SU-DHL-6 (cell line): ENCODE measurements at regions not wholly inside any gene's neighbourhood (a gene's known extent, or its start where the extent isn't known, plus 50 kb on each side); places are given as distances from the start of the nearest gene placed in this dataset.
"Not testable (repeated sequence)": the region's sequence is repeated elsewhere in the genome, so short reads cannot be mapped to it uniquely, and the experiment has no call there.

Experiments used
- H2AFZ ChIP-seq: fragments of 200-600 bp; sonication (generic); 2 replicates; pipeline ENCODE4 v1.6.1; 2014; ENCODE audit warnings: low read depth, mild to moderate bottlenecking, moderate library complexity, mixed read lengths, antibody characterized with exemption, low read length; ENCODE audit not compliant: severe bottlenecking
- H3F3A ChIP-seq: fragments of 200-600 bp; shearing (Covaris generic); 2 replicates; pipeline ENCODE4 v1.6.0; 2016; ENCODE audit warnings: antibody characterized with exemption, mild to moderate bottlenecking; ENCODE audit not compliant: insufficient read depth
- H3K27ac ChIP-seq: fragments of 200-600 bp; sonication (generic); 2 replicates; pipeline ENCODE4 v1.5.1; 2016; ENCODE audit warnings: low read depth, mild to moderate bottlenecking, low read length, moderate library complexity, mixed read lengths
- H3K27me3 ChIP-seq: fragments of 200-600 bp; sonication (generic), shearing (Covaris generic); 2 replicates; pipeline ENCODE4 v1.6.0; 2014; ENCODE audit warnings: mild to moderate bottlenecking, low read length
- H3K36me3 ChIP-seq: fragments of 200-600 bp; sonication (generic); 2 replicates; pipeline ENCODE4 v1.6.1; 2014; ENCODE audit warnings: mild to moderate bottlenecking, low read length, mixed read lengths
- H3K4me2 ChIP-seq: fragments of 300-600, 200-600 bp; shearing (Covaris generic), sonication (generic); 2 replicates; pipeline ENCODE4 v1.6.0; 2014; ENCODE audit warnings: low read length, low read depth, mild to moderate bottlenecking; ENCODE audit not compliant: poor library complexity, severe bottlenecking
- H3K4me3 ChIP-seq: fragments of 200-600 bp; sonication (generic); 2 replicates; pipeline ENCODE4 v1.5.1; 2014; ENCODE audit warnings: antibody characterized with exemption, low read length, mild to moderate bottlenecking, mixed read lengths; ENCODE audit not compliant: insufficient read depth, poor library complexity, severe bottlenecking
- H3K79me2 ChIP-seq: fragments of 200-600 bp; sonication (generic); 2 replicates; pipeline ENCODE4 v1.6.1; 2014; ENCODE audit warnings: mild to moderate bottlenecking, low read length, moderate library complexity; ENCODE audit not compliant: insufficient read depth
- H3K9ac ChIP-seq: fragments of 200-600 bp; sonication (generic); 2 replicates; pipeline ENCODE4 v1.7.0; 2014; ENCODE audit warnings: mild to moderate bottlenecking, low read length
- H3K9me2 ChIP-seq: fragments of 200-600 bp; sonication (generic); replicated peaks from 2 replicates; pipeline ENCODE4 v1.6.1; 2014; ENCODE audit warnings: low read length; ENCODE audit not compliant: insufficient read depth
- H3K9me3 ChIP-seq: fragments of 200-600 bp; sonication (generic); 2 replicates; pipeline ENCODE4 v1.6.1; 2014; ENCODE audit warnings: low read length, mixed read lengths; ENCODE audit not compliant: insufficient read depth
- H4K20me1 ChIP-seq: fragments of 200-600 bp; sonication (generic); 2 replicates; pipeline ENCODE4 v1.6.1; 2014; ENCODE audit warnings: low read depth, mild to moderate bottlenecking, antibody characterized with exemption, low read length, moderate library complexity, mixed read lengths
- CTCF ChIP-seq: fragments of 200-600 bp; sonication (generic); IDR thresholded peaks from one replicate; pipeline ENCODE4 v1.5.1; 2017; ENCODE audit warnings: antibody characterized with exemption, mild to moderate bottlenecking, low read length, moderate library complexity; ENCODE audit not compliant: insufficient read depth, poor library complexity, severe bottlenecking
- EZH2phosphoT487 ChIP-seq: fragments of 200-600 bp; sonication (generic), shearing (Covaris generic); conservative IDR thresholded peaks from 2 replicates; pipeline ENCODE4 v1.6.1; 2018; ENCODE audit warnings: mild to moderate bottlenecking, antibody characterized with exemption, low read length, moderate library complexity, mixed read lengths

- H3K27ac ChIP-seq: peak overlapping the region; percentile 77
- H3K9me3 ChIP-seq: no peaks in the 10 kb centered on the region
- H3K9me2 ChIP-seq: no peaks in the 10 kb centered on the region
- no peak overlapping the region for H2AFZ ChIP-seq
- H3K4me3 ChIP-seq: peak overlapping the region; percentile 58
- H4K20me1 ChIP-seq: no peaks in the 10 kb centered on the region
- TF ChIP-seq EZH2phosphoT487: no peak
- no peak for TF ChIP-seq CTCF
- peak overlapping the region; percentile 59 for H3K9ac ChIP-seq
- no peaks in the 10 kb centered on the region for H3K27me3 ChIP-seq
- no peaks in the 10 kb centered on the region for H3K36me3 ChIP-seq
- peak overlapping the region; percentile 67 for H3K4me2 ChIP-seq
- no peaks in the 10 kb centered on the region for H3K79me2 ChIP-seq
- peaks cover 3% of the 10 kb centered on the region; the same call in 1 of the 2 replicates for H3F3A ChIP-seq
Measured at GRCh38 chr2:90221300-90221651, 1529.8 kb downstream of the RPIA start.

GRCh38 chr2:90224767-90225166 is 1533.3 kb downstream of the RPIA start:
- H3K27me3 ChIP-seq, H3K9ac ChIP-seq, H3K9me3 ChIP-seq, H4K20me1 ChIP-seq, H3K79me2 ChIP-seq, H3K4me3 ChIP-seq, H3K4me2 ChIP-seq, H3K36me3 ChIP-seq, H3F3A ChIP-seq, H3K27ac ChIP-seq, H3K9me2 ChIP-seq, H2AFZ ChIP-seq: not testable (repeated sequence)

- H3K27ac ChIP-seq, H4K20me1 ChIP-seq, H3K9ac ChIP-seq, H3K27me3 ChIP-seq, H3K79me2 ChIP-seq, H3K4me3 ChIP-seq, H3K9me3 ChIP-seq, H3K9me2 ChIP-seq, H2AFZ ChIP-seq, H3K4me2 ChIP-seq, H3K36me3 ChIP-seq, H3F3A ChIP-seq: not testable (repeated sequence)
- peak; percentile 29 for TF ChIP-seq CTCF
Measured at GRCh38 chr2:90226465-90227072, 1535.1 kb downstream of the RPIA start.

GRCh38 chr2:90231199-90231598 is 1539.7 kb downstream of the RPIA start:
- not testable (repeated sequence) for H3F3A ChIP-seq

GRCh38 chr2:90235452-90235851 is 1544.0 kb downstream of the RPIA start:
- H4K20me1 ChIP-seq: not testable (repeated sequence)

More at GRCh38 chr2:90231199-90231598, 1539.7 kb downstream of the RPIA start:
- not testable (repeated sequence) for H2AFZ ChIP-seq, H3K4me3 ChIP-seq, H3K4me2 ChIP-seq, H3K9me3 ChIP-seq, H3K79me2 ChIP-seq, H3K27me3 ChIP-seq, H3K36me3 ChIP-seq, H3K9ac ChIP-seq, H4K20me1 ChIP-seq, H3K27ac ChIP-seq, H3K9me2 ChIP-seq

GRCh38 chr2:90237923-90238361 is 1546.5 kb downstream of the RPIA start:
- H4K20me1 ChIP-seq: not testable (repeated sequence)

More at GRCh38 chr2:90235452-90235851, 1544.0 kb downstream of the RPIA start:
- Histone ChIP-seq H3K27ac (peak overlapping the region; percentile 70), H3K4me3 (peak overlapping the region; percentile 40), H3K4me2 (peak overlapping the region; percentile 51), H3K9ac (peak overlapping the region; percentile 33)
- not testable (repeated sequence) for H3K79me2 ChIP-seq, H3K9me2 ChIP-seq, H3K36me3 ChIP-seq, H3K27me3 ChIP-seq, H2AFZ ChIP-seq, H3F3A ChIP-seq, H3K9me3 ChIP-seq

More at GRCh38 chr2:90237923-90238361, 1546.5 kb downstream of the RPIA start:
- H3K4me3 ChIP-seq, H3K9me3 ChIP-seq, H3K27me3 ChIP-seq, H3K79me2 ChIP-seq, H2AFZ ChIP-seq, H3F3A ChIP-seq, H3K9me2 ChIP-seq, H3K36me3 ChIP-seq, H3K9ac ChIP-seq: not testable (repeated sequence)
- Histone ChIP-seq H3K27ac (peak overlapping the region; percentile 74), H3K4me2 (peak overlapping the region; percentile 30)
